SK-N-SH (cell line): ENCODE measurements at regions not wholly inside any gene's neighbourhood (a gene's known extent, or its start where the extent isn't known, plus 50 kb on each side); places are given as distances from the start of the nearest gene placed in this dataset.

Experiments used
- CHD2 ChIP-seq: fragments of 150-350 bp; IDR thresholded peaks from 2 replicates; pipeline ENCODE4 v1.6.1; 2018; ENCODE audit warnings: low read length; ENCODE audit not compliant: partially characterized antibody
- CTCF ChIP-seq: fragments of 200-600 bp; sonication (generic); IDR thresholded peaks from 2 replicates; pipeline ENCODE4 v1.6.1; 2017; ENCODE audit warnings: antibody characterized with exemption, mild to moderate bottlenecking, moderate library complexity
- EP300 ChIP-seq, 2 experiments: IDR thresholded peaks; 2 replicates each; pipeline versions ENCODE4 v1.4.0 to v1.6.1; 2012; ENCODE audit warnings: borderline replicate concordance in 1 of 2, low read depth in 1 of 2, low read length in 1 of 2
- EZH2phosphoT487 ChIP-seq: fragments of 200-600 bp; sonication (generic); IDR thresholded peaks from 2 replicates; pipeline ENCODE4 v1.6.1; 2017; ENCODE audit warnings: low read depth, mixed run types, mild to moderate bottlenecking, antibody characterized with exemption, moderate library complexity, borderline replicate concordance
- JUND ChIP-seq: IDR thresholded peaks from 2 replicates; pipeline ENCODE4 v1.4.0; 2012
- POLR2AphosphoS5 ChIP-seq: IDR thresholded peaks from 2 replicates; pipeline ENCODE4 v1.6.1; 2012; ENCODE audit warnings: low read depth, low read length
- RCOR1 ChIP-seq: fragments of 150-350 bp; IDR thresholded peaks from 2 replicates; pipeline ENCODE4 v1.6.1; 2017; ENCODE audit warnings: antibody characterized with exemption, low read length
- SMC3 ChIP-seq: IDR thresholded peaks from 2 replicates; pipeline ENCODE4 v1.6.1; 2012; ENCODE audit warnings: low read depth, low read length, improper control_type of control experiment
- TAF1 ChIP-seq: IDR thresholded peaks from 2 replicates; pipeline ENCODE4 v1.6.1; 2012; ENCODE audit warnings: low read depth, mild to moderate bottlenecking, low read length, moderate library complexity, borderline replicate concordance
- USF2 ChIP-seq: fragments of 150-350 bp; IDR thresholded peaks from 2 replicates; pipeline ENCODE4 v1.6.1; 2017; ENCODE audit warnings: antibody characterized with exemption, low read length, low read depth, borderline replicate concordance
- TF ChIP-seq, protein P1 (sequence below): IDR thresholded peaks from 2 replicates; pipeline ENCODE4 v1.6.1; 2012; ENCODE audit warnings: mild to moderate bottlenecking, low read depth, low read length, moderate library complexity

- TF ChIP-seq POLR2AphosphoS5 (no peak), TAF1 (no peak), CTCF (no peak), USF2 (no peak), RCOR1 (no peak), JUND (no peak), CHD2 (no peak), EP300 (IDR thresholded peaks at IDR 0.05; ENCODE audit: borderline replicate concordance in 1 of 2, low read depth in 1 of 2, low read length in 1 of 2) (no peak), SMC3 (no peak), EZH2phosphoT487 (no peak)
- TF ChIP-seq, protein P1, sequence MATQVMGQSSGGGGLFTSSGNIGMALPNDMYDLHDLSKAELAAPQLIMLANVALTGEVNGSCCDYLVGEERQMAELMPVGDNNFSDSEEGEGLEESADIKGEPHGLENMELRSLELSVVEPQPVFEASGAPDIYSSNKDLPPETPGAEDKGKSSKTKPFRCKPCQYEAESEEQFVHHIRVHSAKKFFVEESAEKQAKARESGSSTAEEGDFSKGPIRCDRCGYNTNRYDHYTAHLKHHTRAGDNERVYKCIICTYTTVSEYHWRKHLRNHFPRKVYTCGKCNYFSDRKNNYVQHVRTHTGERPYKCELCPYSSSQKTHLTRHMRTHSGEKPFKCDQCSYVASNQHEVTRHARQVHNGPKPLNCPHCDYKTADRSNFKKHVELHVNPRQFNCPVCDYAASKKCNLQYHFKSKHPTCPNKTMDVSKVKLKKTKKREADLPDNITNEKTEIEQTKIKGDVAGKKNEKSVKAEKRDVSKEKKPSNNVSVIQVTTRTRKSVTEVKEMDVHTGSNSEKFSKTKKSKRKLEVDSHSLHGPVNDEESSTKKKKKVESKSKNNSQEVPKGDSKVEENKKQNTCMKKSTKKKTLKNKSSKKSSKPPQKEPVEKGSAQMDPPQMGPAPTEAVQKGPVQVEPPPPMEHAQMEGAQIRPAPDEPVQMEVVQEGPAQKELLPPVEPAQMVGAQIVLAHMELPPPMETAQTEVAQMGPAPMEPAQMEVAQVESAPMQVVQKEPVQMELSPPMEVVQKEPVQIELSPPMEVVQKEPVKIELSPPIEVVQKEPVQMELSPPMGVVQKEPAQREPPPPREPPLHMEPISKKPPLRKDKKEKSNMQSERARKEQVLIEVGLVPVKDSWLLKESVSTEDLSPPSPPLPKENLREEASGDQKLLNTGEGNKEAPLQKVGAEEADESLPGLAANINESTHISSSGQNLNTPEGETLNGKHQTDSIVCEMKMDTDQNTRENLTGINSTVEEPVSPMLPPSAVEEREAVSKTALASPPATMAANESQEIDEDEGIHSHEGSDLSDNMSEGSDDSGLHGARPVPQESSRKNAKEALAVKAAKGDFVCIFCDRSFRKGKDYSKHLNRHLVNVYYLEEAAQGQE: no peak
These were observed 255.2 kb downstream of the PDCD6IP start for GRCh38 chr3:34053626-34054025.
